Keratinocyte (primary cell): ENCODE measurements at regions not wholly inside any gene's neighbourhood (a gene's known extent, or its start where the extent isn't known, plus 50 kb on each side); places are given as distances from the start of the nearest gene placed in this dataset.

Experiments
- DNase-seq: peaks from one replicate; pipeline ENCODE4 v3.0.0-alpha.2; 2011; ENCODE audit warnings: low read depth, missing footprints, low spot score
- FAIRE-seq: peaks from 2 replicates; lab custom pipeline; 2011; peaks lifted over from hg19 to GRCh38; lab: Jason Lieb, UNC
- H2AFZ ChIP-seq: 2 replicates; pipeline ENCODE4 v1.6.0; 2012; ENCODE audit warnings: low read length, control low read depth, inconsistent platforms; ENCODE audit not compliant: control insufficient read depth
- H3K27ac ChIP-seq: 2 replicates; pipeline ENCODE4 v1.5.1; 2011; ENCODE audit warnings: low read length; ENCODE audit not compliant: control insufficient read depth, insufficient read depth
- H3K27me3 ChIP-seq: 3 replicates; pipeline ENCODE4 v1.6.0; 2011; ENCODE audit warnings: low read length; ENCODE audit not compliant: control insufficient read depth, insufficient read depth; ENCODE audit errors: extremely low read depth
- H3K36me3 ChIP-seq, 2 experiments: 2 replicates in 1 of 2; 3 replicates in 1 of 2; pipeline ENCODE4 v1.5.1; 2011; ENCODE audit warnings: low read length in 2 of 2, mild to moderate bottlenecking in 1 of 2; ENCODE audit not compliant: control insufficient read depth in 2 of 2, insufficient read depth in 2 of 2; ENCODE audit errors: extremely low read depth in 1 of 2
- H3K4me1 ChIP-seq: 3 replicates; pipeline ENCODE4 v1.5.1; 2011; ENCODE audit warnings: low read length; ENCODE audit not compliant: control insufficient read depth, insufficient read depth; ENCODE audit errors: extremely low read depth
- H3K4me2 ChIP-seq: 3 replicates; pipeline ENCODE4 v1.6.0; 2011; ENCODE audit warnings: low read depth, low read length; ENCODE audit not compliant: control insufficient read depth, insufficient read depth; ENCODE audit errors: extremely low read depth
- H3K4me3 ChIP-seq, 3 experiments: fragments of 200-600 bp in 1 of 3; sonication (generic) in 1 of 3; 2 replicates in 2 of 3; 3 replicates in 1 of 3; pipeline ENCODE4 v1.5.1; 2011 to 2016; ENCODE audit warnings: low read length in 3 of 3, mild to moderate bottlenecking in 3 of 3, control low read depth in 2 of 3, inconsistent platforms in 1 of 3, low read depth in 1 of 3, mixed read lengths in 1 of 3, mixed run types in 1 of 3, moderate library complexity in 1 of 3; ENCODE audit not compliant: control insufficient read depth in 2 of 3, insufficient read depth in 2 of 3; ENCODE audit errors: extremely low read depth in 1 of 3
- H3K79me2 ChIP-seq: 2 replicates; pipeline ENCODE4 v1.6.0; 2012; ENCODE audit warnings: low read length; ENCODE audit not compliant: control insufficient read depth, insufficient read depth
- H3K9ac ChIP-seq: 3 replicates; pipeline ENCODE4 v1.6.0; 2011; ENCODE audit warnings: low read length; ENCODE audit not compliant: control insufficient read depth, insufficient read depth; ENCODE audit errors: extremely low read depth
- H3K9me1 ChIP-seq: 3 replicates; pipeline ENCODE4 v1.6.0; 2011; ENCODE audit warnings: low read length; ENCODE audit not compliant: control insufficient read depth, insufficient read depth; ENCODE audit errors: extremely low read depth
- H3K9me3 ChIP-seq: 2 replicates; pipeline ENCODE4 v1.5.1; 2012; ENCODE audit warnings: low read depth, low read length; ENCODE audit not compliant: control insufficient read depth
- H4K20me1 ChIP-seq: 3 replicates; pipeline ENCODE4 v1.6.0; 2011; ENCODE audit warnings: low read length; ENCODE audit not compliant: control insufficient read depth, insufficient read depth; ENCODE audit errors: extremely low read depth
- CTCF ChIP-seq, 3 experiments: IDR thresholded peaks in 1 of 3; conservative IDR thresholded peaks in 1 of 3; optimal IDR thresholded peaks in 1 of 3; 2 replicates in 2 of 3; 3 replicates in 1 of 3; pipeline versions ENCODE3 to v1.5.1; 2011; ENCODE audit warnings: low read length in 3 of 3, mild to moderate bottlenecking in 3 of 3, moderate library complexity in 2 of 3, control low read depth in 1 of 3, inconsistent platforms in 1 of 3; ENCODE audit not compliant: insufficient read depth in 2 of 3; ENCODE audit errors: extremely low read depth in 1 of 3
- EZH2 ChIP-seq: IDR thresholded peaks from one replicate; pipeline ENCODE4 v1.6.1; 2012; ENCODE audit warnings: inconsistent platforms, mild to moderate bottlenecking, low read length, moderate library complexity
- dilution Hi-C: fragments of 300-500 bp; cut with MboI; formaldehyde crosslinking; loops from one replicate; pipeline ENCODE4 v1.7.0; 2020; ENCODE audit warnings: low sequenced_read_pairs; ENCODE audit not compliant: extremely low pct_ligation_motif_present

- Histone ChIP-seq H2AFZ (no peak overlapping the region), H3K27ac (no peak overlapping the region), H3K36me3 (no peaks in the 10 kb centered on the region), H3K4me3 (no peak overlapping the region), H3K9ac (no peak overlapping the region), H3K27me3 (no peaks in the 10 kb centered on the region), H3K4me1 (no peaks in the 10 kb centered on the region), H3K79me2 (no peaks in the 10 kb centered on the region), H3K9me1 (no peaks in the 10 kb centered on the region), H3K9me3 (no peaks in the 10 kb centered on the region), H3K4me2 (no peak overlapping the region), H4K20me1 (no peaks in the 10 kb centered on the region)
- TF ChIP-seq CTCF (optimal IDR thresholded peaks at IDR 0.05 in 1 of 3, IDR thresholded peaks at IDR 0.05 in 1 of 3, conservative IDR thresholded peaks at IDR 0.05 in 1 of 3; ENCODE audit: extremely low read depth in 1 of 3, insufficient read depth in 2 of 3, low read length in 3 of 3): no peak
- TF ChIP-seq EZH2: no peak
- dilution Hi-C loops: no loop called here
- DNase-seq (no peak), FAIRE-seq (no peak)
Observed at GRCh38 chr6:98016565-98016964, 733.5 kb upstream of the MMS22L start.

GRCh38 chr6:98020222-98020621 is 737.2 kb upstream of the MMS22L start:
- H3K27ac ChIP-seq: no peak overlapping the region
- H3K4me3 ChIP-seq: no peak overlapping the region
- H3K79me2 ChIP-seq: no peaks in the 10 kb centered on the region
- no peaks in the 10 kb centered on the region for H3K27me3 ChIP-seq
- H4K20me1 ChIP-seq: no peaks in the 10 kb centered on the region
- no peak overlapping the region for H3K9ac ChIP-seq
- dilution Hi-C loops: no loop called here
- no peaks in the 10 kb centered on the region for H3K36me3 ChIP-seq
- DNase-seq (no peak), FAIRE-seq (no peak)
- H3K9me1 ChIP-seq: no peaks in the 10 kb centered on the region
- TF ChIP-seq EZH2 (no peak), CTCF (optimal IDR thresholded peaks at IDR 0.05 in 1 of 3, IDR thresholded peaks at IDR 0.05 in 1 of 3, conservative IDR thresholded peaks at IDR 0.05 in 1 of 3; ENCODE audit: extremely low read depth in 1 of 3, insufficient read depth in 2 of 3, low read length in 3 of 3) (no peak)
- H3K4me2 ChIP-seq: no peak overlapping the region
- H2AFZ ChIP-seq: no peak overlapping the region
- no peaks in the 10 kb centered on the region for H3K4me1 ChIP-seq
- no peaks in the 10 kb centered on the region for H3K9me3 ChIP-seq
